ENCODE measurements at regions not wholly inside any gene's neighbourhood (a gene's known extent, or its start where the extent isn't known, plus 50 kb on each side); places are given as distances from the start of the nearest gene placed in this dataset.
"Not testable (repeated sequence)": the region's sequence is repeated elsewhere in the genome, so short reads cannot be mapped to it uniquely, and the experiment has no call there.

GRCh38 chr4:137735561-137736104, 203.3 kb upstream of the PCDH18 start:
- H3K9me3 ChIP-seq (ENCODE audit: control insufficient read depth, insufficient read depth, low read length), result peaks cover 13% of the 10 kb centered on the region
- no peak for TF ChIP-seq CTCF (IDR thresholded peaks at IDR 0.05; ENCODE audit: low read depth, low read length)
- no peak overlapping the region for H3K4me3 ChIP-seq (ENCODE audit: low read depth, low read length)
- no peak overlapping the region for H3K27ac ChIP-seq (ENCODE audit: low read depth, low read length)
- H3K27me3 ChIP-seq (ENCODE audit: control insufficient read depth, insufficient read depth, low read length), result no peaks in the 10 kb centered on the region
- ChIA-PET CTCF (no interaction called here), POLR2A (no interaction called here)
- DNase-seq (ENCODE audit: low read depth, low spot score), result no peak

GRCh38 chr4:137733174-137734141, 201.2 kb upstream of the PCDH18 start:
- POLR2A ChIA-PET, result interaction anchor here (0.6 kb wide), 1 partner anchor 124 kb away, joined by 3 read pairs; no protein-coding TSS in a partner anchor
- H3K4me3 ChIP-seq (ENCODE audit: low read depth, low read length); H3K27ac ChIP-seq (ENCODE audit: low read depth, low read length); H3K27me3 ChIP-seq (ENCODE audit: control insufficient read depth, insufficient read depth, low read length); CTCF ChIA-PET; DNase-seq (ENCODE audit: low read depth, low spot score): not testable (repeated sequence)
- H3K9me3 ChIP-seq (ENCODE audit: control insufficient read depth, insufficient read depth, low read length), result peaks cover 13% of the 10 kb centered on the region

GRCh38 chr4:137722910-137723309, 190.6 kb upstream of the PCDH18 start:
- POLR2A ChIA-PET, result no interaction called here

GRCh38 chr4:137711502-137711901, 179.2 kb upstream of the PCDH18 start:
- Histone ChIP-seq H3K27ac (ENCODE audit: low read depth, low read length) (no peak overlapping the region), H3K4me3 (ENCODE audit: low read depth, low read length) (no peak overlapping the region), H3K9me3 (ENCODE audit: control insufficient read depth, insufficient read depth, low read length) (no peaks in the 10 kb centered on the region), H3K27me3 (ENCODE audit: control insufficient read depth, insufficient read depth, low read length) (no peaks in the 10 kb centered on the region)
- ChIA-PET CTCF (no interaction called here), POLR2A (no interaction called here)
- DNase-seq (ENCODE audit: low read depth, low spot score), result no peak
- TF ChIP-seq CTCF (IDR thresholded peaks at IDR 0.05; ENCODE audit: low read depth, low read length), result no peak

More at GRCh38 chr4:137722910-137723309, 190.6 kb upstream of the PCDH18 start:
- no peak overlapping the region for H3K27ac ChIP-seq (ENCODE audit: low read depth, low read length)
- no peaks in the 10 kb centered on the region for H3K27me3 ChIP-seq (ENCODE audit: control insufficient read depth, insufficient read depth, low read length)
- no peak for TF ChIP-seq CTCF (IDR thresholded peaks at IDR 0.05; ENCODE audit: low read depth, low read length)
- H3K4me3 ChIP-seq (ENCODE audit: low read depth, low read length), result no peak overlapping the region
- no peak for DNase-seq (ENCODE audit: low read depth, low spot score)
- CTCF ChIA-PET, result no interaction called here
- peaks cover 1% of the 10 kb centered on the region; the same call in 1 of the 2 replicates for H3K9me3 ChIP-seq (ENCODE audit: control insufficient read depth, insufficient read depth, low read length)

GRCh38 chr4:137707626-137708025, 175.3 kb upstream of the PCDH18 start:
- DNase-seq (ENCODE audit: low read depth, low spot score), result no peak
- no peak for TF ChIP-seq CTCF (IDR thresholded peaks at IDR 0.05; ENCODE audit: low read depth, low read length)
- H3K9me3 ChIP-seq (ENCODE audit: control insufficient read depth, insufficient read depth, low read length), result peaks cover 3% of the 10 kb centered on the region; the same call in 1 of the 2 replicates
- no peak overlapping the region for H3K4me3 ChIP-seq (ENCODE audit: low read depth, low read length)
- POLR2A ChIA-PET, result no interaction called here
- H3K27ac ChIP-seq (ENCODE audit: low read depth, low read length), result no peak overlapping the region
- no peaks in the 10 kb centered on the region for H3K27me3 ChIP-seq (ENCODE audit: control insufficient read depth, insufficient read depth, low read length)
- CTCF ChIA-PET, result interaction anchor here (1.5 kb wide), 1 partner anchor 584 kb away, joined by 6 read pairs; no protein-coding TSS in a partner anchor
